GM10266 (cell line): ENCODE measurements at regions not wholly inside any gene's neighbourhood (a gene's known extent, or its start where the extent isn't known, plus 50 kb on each side); places are given as distances from the start of the nearest gene placed in this dataset.

ENCODE experiments used
- DNase-seq: peaks from one replicate; pipeline ENCODE4 v3.0.0; 2012; ENCODE audit errors: extremely low spot score
- TF ChIP-seq, protein P1 (sequence below): IDR thresholded peaks from 2 replicates; pipeline ENCODE4 v1.5.1; 2012; ENCODE audit warnings: mild to moderate bottlenecking, low read depth; ENCODE audit not compliant: control insufficient read depth, insufficient read depth; ENCODE audit errors: missing control alignments

DNA sequence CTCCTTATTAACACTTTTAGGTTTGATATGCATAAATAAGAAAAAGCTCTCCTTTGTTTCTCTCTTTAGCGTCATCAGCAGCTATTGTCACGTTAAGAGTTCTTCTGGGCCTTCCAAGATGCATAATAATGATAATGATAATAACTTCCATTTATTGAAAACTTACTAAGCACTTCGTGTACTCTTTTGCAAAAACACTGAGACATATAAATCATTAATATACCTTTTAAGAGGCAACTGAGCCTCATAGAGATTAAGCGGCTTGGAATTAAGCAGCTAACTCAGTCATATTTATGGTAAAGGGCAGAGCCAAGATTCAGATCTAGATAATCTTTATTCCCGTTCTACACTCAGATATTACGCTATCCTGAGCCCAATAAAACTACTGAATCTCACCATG lies 1105.1 kb downstream of the OLFM4 start:
- DNase-seq, result no peak
- TF ChIP-seq, protein P1, sequence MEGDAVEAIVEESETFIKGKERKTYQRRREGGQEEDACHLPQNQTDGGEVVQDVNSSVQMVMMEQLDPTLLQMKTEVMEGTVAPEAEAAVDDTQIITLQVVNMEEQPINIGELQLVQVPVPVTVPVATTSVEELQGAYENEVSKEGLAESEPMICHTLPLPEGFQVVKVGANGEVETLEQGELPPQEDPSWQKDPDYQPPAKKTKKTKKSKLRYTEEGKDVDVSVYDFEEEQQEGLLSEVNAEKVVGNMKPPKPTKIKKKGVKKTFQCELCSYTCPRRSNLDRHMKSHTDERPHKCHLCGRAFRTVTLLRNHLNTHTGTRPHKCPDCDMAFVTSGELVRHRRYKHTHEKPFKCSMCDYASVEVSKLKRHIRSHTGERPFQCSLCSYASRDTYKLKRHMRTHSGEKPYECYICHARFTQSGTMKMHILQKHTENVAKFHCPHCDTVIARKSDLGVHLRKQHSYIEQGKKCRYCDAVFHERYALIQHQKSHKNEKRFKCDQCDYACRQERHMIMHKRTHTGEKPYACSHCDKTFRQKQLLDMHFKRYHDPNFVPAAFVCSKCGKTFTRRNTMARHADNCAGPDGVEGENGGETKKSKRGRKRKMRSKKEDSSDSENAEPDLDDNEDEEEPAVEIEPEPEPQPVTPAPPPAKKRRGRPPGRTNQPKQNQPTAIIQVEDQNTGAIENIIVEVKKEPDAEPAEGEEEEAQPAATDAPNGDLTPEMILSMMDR, result no peak

DNA sequence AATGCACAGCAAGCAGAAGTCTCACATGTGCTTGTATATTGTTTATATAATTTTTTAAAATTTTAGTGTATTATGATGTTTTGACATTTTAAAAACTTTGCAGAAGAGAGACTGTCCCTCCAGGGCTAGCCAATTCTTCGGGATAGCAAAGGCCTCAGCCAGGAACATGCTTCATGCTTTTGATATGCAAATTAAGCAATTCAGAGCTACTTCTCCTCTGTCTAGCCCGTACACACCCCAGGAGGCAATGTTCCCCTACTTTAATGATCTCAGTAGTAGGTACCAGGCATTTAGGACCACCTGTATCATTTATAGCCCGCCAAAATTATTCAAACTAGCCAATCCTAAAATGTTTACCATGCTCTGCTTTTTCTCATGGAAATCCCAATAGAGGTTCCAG lies 1116.2 kb downstream of the OLFM4 start:
- TF ChIP-seq, protein P1, result no peak

DNA sequence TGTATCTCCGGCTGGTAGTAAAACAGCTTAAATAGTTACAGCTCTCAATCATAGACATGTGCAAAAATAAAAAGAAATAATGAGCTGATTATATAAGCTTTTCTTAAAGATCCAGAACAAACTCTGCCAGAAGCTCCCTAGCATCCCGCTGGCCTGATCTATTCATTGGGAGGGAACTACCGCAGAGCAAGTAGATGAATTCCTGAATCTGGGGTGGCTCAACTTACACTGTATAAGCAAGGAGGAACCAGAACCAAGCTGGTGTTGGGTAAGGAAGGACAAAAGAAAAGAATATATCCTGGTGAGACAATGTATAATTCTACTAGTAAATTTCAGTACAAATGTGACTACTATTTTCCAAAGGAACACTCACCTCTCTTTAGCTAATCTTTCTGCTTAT lies 1122.2 kb downstream of the OLFM4 start:
- TF ChIP-seq, protein P1, result no peak
- DNase-seq, result no peak

More for the DNA sequence above, 1116.2 kb downstream of the OLFM4 start:
- DNase-seq, result no peak

DNA sequence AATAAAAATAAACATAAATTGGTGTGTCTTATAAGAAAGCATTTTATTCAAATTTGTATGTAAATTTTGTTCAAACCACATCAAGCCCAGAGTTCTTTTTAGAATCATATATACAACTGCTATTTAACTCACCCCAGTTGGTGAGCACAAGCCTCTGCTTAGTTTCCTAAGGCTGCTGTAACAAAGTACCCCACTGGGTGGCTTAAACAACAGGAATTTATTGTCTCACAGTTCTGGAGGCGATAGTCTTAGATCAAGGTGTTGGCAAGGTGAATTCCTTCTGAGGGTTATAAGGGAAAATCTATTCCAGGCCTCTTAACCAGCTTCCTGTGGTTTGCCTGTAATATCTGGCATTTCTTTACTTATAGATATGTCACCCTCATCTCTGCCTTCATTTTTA lies 1133.5 kb downstream of the OLFM4 start:
- TF ChIP-seq, protein P1, result no peak
- DNase-seq, result no peak

DNA sequence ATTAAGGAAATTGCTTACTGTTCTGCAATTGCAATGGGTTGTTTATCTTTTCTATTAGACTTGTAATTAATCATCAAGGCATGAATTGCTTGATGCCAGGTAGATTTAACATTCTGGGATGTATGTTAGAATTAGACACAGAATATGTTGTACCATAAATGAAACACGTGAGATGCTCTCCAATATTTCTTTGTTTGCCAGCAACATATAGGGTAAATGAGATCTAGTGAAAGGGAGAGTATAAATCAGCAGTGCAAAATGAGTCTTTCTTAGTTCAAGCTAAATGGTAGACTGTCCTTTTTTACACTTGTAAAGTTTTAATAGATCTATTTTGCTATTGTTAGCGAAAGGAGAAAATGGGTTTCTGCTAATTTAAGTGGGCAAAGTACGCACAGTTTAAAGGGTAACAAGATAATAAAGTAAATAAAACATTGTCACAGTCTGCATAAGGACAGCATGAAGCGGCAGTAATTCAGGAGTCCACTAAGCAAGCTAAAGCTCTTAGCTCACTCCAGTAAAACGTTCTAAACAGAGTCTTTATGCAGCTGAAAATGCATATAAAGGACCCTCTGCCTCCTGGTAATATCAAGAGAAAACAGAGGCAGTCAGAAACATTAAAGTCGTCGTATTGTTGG lies 1137.1 kb downstream of the OLFM4 start:
- TF ChIP-seq, protein P1, result no peak
- no peak for DNase-seq

- TF ChIP-seq, protein P1, result no peak
- no peak for DNase-seq
Measured at GRCh38 chr13:54173996-54174395, 1145.4 kb downstream of the OLFM4 start.

DNA sequence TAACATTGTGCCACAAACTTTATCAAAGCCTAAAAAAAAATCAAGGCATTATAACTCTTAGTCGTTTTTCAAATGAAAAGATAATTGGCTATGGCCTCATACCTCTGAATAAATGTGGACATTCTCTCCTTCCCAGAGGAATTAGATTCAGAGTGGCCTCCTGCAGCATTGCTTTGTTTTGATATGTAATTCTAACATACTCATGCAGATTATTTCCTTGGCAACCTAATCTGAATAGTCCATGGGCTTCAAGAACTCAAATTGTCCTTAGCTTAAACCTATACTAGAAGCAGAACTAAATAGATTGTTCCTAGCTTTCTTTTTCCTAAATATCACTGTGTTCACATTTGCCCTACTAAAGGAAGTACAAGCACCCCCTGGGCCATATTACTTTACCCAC lies 1146.9 kb downstream of the OLFM4 start:
- TF ChIP-seq, protein P1, result no peak
- no peak for DNase-seq
